Umbilical cord (tissue), 1 donor: ENCODE measurements at regions not wholly inside any gene's neighbourhood (a gene's known extent, or its start where the extent isn't known, plus 50 kb on each side); places are given as distances from the start of the nearest gene placed in this dataset.

Experiments used
- DNase-seq: peaks from one replicate; pipeline ENCODE4 v3.0.0-alpha.2; 2015; ENCODE audit warnings: low spot score

DNA sequence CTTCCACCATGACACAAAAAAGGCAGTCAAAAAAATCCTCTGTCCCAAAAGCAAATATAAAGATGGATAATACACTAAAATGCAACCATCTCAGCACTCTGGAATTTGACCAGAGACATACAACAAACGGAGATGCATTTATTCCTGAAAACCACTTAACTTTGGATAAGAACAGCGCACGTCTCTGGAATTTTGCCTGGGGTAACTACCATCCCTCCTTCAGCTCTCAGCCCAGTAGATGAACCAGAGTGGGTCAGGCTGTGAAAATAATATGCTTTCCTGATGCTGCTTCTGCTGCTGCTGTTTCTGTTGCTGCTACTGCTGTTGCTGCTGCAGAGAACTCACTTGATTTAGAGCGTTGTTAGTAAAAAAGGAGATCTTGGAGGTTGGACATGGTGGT, 133.8 kb upstream of the ACVR2A start:
- no peak for DNase-seq

DNA sequence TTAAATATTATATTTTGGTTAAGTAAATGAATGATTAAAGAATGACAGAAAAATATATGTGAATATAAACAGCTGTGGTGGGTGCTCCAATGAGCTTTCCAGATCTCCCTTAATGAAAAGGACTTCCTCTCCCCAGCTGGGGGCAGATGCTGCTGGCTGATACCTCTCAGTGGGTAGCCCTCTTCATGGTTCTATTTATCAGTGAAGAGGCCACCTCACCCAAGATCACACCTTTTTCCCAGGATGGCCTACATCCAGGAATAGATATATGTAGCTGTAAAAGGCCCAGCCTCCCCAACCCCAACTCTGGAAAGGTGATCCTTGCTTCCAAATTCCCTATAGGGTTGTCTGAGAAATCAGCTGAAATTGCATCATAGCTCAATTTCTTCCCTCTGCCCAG, 135.2 kb upstream of the ACVR2A start:
- no peak for DNase-seq

DNA sequence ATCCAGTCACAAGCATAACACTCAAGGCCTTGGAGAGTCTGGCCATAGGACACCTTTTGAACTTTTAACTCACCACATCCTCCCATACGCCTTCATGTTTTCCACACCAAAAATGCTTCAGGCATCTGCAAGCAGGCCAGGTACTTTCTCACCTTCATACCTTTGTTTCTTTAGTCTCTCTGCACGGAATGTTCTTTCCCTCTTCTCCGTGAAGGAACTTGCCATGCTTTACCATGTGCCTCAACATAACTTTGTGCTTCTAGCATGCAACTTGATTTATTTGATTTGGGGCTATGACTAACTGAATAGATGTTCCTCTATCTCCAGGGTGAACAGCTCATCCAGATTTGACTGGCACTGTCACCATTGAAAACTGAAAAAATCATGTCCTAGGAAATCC, 141.7 kb upstream of the ACVR2A start:
- no peak for DNase-seq

DNA sequence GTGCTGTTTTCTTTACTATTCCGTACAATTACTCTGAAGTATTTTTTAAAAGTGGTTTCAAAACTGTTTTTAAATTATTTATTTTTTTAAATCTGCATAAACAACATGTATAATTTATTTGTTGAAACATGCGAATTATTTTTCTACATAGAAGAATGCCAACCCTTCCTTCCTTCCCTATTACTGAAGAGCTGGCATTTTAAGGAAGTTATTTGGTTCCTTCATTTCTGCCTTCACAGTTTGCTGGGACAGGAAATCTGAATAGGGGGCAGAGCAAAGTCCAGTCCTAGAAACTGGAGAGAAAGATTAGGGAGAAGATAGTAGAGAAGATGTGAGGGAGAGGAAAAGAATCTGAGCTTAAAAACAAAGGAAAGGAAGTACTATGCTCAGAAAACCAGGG, 146.7 kb upstream of the ACVR2A start:
- no peak for DNase-seq

DNA sequence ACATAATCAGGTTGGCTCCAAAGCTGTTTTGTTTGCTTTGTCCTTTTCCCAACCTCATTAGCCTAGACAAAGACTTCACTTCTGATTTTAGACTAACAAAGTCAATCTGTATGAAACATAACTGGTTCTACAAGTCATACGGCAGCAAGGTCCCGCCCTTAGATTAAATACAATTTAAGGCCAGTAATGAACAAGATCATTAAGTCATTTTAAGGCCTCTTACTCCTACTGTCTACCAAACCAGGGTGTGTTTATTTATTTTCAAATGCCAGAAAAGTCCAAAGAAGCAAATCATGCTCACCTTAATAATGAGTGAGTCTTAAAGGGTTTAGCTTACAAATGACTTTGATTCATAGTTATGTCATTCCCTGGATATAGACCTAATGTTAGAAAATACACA, 148.4 kb upstream of the ACVR2A start:
- no peak for DNase-seq

DNA sequence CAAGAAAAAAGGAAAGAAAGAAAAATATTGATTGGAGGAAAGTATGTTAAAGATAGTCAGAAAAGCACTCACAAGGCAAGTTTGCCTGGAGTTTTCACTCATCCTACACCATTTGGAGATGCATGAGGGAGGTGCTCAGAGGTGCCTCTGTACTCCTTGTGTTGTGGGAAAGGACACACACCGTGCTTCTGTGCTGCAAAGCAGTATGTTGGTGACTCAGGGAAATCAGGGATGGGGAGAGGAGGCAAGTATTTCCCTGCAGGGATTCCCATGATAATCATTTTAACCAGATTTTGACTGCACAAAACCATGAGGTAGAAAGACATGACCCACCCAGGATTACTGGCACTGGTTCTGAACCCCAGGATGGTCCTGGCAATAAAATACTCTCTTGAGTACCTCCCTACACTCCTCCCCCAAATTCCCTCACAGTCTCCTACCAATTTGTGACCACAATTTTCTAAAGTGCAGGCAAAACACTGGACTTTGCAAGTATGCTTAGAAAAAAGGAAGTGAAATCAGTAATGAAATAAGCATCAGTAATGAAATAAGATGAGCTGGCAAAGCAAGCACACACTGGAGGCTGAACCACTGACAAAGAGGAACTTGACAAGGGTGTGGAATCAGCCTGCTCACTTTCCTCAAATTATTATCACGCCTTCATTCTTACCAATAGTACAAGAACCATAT, 155.5 kb upstream of the ACVR2A start:
- DNase-seq, result peak; percentile 19

DNA sequence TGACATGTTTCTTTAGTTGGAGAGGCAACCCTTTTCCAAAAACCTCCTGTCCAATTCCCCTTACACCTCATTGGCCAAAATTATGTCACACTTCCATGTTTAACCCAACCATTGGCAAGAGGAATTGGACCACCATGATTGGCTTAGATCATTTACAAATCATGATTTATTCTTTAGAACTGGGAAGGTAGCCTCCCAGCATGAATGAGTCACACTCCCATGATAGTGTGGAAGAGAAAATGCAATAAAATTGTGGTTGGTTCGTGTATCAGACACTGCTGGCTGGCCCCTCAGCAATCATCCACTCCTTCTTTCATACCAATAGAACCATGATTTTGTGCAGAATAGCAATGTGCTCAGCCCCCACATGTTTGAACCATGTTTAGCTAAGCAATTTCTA, 156.6 kb upstream of the ACVR2A start:
- no peak for DNase-seq

DNA sequence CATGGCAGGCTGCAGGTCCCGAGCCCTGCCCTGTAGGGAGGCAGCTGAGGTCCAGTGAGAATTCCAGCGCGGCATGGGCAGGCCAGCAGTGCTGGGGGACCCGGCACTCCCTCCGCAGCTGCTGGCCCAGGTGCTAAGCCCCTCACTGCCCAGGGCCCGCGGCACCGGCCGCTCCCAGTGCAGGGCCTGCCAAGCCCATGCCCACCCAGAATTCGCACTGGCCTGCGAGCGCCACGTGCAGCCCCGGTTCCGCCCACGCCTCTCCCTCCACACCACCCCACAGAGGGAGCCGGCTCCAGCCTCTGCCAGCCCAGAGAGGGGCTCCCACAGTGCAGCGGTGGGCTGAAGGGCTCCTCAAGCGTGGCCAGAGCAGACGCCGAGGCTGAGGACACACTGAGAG, 158.5 kb upstream of the ACVR2A start:
- DNase-seq, result no peak

DNA sequence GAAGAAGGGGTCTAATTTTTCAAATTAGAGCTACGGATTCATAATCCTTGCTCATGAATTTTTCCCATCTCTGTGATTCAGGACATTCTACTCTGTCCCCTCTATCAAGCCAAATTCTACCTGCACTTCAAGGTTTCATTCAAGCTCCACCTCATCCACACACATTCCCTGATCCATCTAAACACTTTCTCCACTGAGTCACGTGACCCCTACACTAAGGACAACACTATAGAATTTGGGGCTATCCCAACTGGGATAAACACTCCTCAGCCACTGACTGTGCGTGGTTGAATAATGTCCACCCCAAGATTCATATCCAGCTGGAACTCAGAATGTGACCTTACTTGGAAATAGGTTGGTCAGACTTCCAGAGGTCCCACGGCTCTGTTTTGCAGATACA, 159.9 kb upstream of the ACVR2A start:
- no peak for DNase-seq

DNA sequence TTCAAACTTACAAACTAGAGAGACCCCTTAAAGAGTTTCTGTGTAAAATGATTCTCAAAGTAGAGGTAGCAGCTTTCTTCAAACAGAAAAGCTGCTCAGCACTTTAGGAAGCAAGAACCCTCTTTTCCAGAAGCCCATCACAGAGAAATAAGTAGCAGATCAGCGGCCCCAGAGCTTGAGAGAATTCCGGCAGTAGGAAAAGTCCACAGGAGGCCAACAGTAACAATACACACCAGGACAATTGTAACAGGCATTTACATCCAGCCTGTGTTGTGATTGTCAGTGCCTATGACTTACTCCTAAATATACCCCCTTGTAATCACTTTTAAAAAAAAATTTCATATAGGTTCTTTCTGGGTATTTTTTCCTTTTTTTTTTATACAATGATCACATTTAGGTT, 161.4 kb upstream of the ACVR2A start:
- DNase-seq, result no peak

DNA sequence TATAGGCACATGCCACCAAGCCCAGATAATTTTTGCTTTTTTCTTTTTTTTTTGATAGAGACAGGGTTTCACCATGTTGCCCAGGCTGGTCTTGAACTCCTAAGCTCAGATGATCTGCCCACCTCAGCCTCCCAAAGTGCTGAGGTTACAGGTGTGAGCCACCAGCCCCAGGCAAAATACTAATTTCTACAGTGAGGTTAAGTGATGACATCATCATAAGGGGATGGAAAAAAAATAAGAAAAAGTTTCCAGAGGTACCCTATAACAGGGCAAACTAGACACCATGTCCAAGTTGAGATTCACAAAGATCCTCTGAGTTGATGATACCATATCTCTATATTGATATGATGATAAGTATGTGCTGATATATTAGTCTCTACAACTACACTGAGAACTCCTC, 163.7 kb upstream of the ACVR2A start:
- DNase-seq, result no peak

DNA sequence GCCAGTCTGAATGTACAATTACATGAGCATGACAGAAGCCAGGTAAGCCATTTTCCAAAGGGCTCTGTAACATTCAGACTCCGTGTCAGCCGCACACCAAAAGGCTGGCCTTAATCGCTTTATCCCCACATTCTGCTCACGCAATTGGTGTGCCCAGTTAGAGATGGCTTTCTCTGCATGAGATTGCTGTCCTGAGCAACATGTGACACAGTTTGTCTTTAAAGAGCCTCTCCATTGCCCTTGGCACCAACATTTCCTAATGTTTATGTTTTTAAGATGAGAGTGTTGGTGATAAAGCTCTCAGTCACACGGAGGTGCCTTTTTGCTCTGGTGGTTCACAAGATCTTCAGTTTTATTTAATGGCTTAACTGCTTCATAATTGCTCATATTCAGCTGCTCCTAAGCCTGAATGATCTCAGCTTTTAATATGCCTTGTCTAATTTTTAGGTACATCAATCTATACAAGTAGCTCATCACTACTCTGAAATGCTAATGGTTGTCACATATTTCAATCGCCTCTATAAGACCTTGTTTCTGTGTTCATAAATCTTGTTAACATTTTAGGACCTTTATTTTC, 164.8 kb upstream of the ACVR2A start:
- DNase-seq, result no peak

DNA sequence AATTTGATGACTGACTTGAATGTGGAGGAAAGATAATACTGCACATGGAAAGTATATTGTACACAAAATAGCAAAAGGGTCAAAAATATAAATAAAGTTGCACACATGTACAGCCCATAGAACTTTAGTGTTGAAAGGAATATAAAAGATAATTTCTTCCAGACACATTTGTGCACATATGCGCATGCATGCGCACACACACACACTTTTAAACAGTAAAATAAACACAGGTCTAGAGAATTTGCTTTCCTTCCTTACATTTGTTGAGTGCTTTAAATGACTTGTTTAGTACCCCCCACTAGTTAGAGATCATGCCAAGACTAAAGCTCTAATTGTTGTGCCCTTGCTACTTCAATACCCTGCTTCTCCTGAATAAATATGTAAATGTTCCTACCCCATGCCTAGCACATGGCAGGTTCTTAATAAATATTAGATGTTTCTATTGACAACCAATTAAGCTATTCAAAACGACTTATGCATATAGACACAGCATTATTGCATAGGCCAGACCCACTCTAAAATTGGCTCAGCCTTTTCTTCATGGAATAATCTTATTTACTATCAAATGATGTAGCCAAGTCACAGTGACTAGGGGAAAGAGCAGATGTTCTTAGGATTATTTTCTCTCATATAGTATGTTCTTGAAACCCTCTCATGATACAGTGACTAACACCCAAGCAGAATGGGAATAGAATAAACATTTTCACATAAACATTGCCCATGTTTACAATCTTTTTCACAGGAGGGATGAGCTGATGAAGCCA, 165.5 kb upstream of the ACVR2A start:
- no peak for DNase-seq

DNA sequence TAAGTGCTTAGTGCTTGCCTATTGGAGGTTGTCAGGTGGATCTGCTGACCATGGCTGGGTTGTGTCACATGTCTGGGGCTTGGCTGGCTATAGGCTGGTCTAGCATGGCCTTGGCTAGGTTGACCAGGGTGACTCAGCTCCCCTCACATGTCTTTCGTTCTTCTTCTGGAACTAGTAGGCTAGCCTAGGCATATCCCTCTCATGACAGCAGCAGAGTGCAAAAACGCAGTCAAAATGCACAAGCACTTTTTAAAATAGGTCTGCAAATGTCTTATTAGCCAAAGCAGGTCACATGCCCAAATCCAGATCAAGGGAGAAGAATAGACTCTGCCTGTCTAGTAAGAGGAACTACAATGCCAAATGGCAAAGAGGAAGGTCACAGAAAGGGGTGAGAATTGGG, 179.7 kb upstream of the ACVR2A start:
- DNase-seq, result no peak

DNA sequence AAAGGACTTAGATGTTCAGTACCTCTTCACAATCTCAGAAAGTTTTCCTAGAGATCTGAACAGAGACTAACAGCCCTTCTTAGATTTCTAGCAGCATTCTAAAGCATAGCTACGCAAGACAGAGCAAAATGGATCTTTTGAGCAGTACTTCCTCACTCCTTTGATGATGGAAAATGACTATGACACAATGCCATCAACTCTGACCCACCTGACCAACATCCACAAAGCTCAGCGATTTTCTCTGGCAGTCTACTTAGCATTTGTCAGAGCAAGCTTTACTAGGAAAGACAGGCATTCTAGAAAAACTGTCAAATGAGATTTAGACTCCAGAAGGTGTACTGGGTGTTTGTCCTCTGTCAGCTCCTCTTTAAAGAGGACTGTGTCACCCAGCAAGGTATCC, 180.9 kb upstream of the ACVR2A start:
- no peak for DNase-seq

DNA sequence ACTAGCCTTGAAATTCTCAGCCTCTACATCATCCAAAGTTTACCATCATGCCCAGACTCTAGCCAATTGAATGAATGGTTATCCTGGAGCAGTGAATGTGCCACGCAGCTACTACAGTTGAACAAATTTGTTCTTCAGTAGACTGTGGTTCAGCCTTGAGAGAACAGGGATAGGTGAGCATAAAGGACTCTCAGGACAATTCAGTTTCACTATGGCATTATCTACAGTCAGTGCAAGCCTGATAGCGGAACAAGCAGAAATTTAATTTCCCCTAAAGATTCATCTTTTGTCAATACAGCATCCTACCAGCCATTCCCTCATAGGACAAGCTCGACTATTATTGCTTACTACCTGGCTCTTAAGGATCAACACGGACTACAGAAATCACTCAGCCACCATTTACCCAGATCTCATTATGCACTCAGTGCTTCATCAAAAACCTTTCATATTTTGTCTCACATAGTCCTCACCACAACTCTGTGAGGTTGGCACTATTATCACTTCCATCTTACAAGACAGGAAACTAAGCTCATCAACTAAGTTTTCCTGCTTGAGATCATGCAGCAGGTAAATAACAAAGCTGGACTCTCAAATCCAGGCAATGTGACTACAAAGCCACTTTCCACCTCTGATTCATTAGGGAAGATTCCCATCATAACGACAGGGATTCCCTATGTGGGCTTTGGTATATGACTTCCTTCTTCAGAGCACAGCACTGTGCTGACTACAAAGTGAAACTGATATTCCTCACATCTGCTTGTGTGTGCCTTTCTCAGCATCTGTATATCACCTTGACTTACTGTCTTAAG, 181.5 kb upstream of the ACVR2A start:
- DNase-seq, result no peak

DNA sequence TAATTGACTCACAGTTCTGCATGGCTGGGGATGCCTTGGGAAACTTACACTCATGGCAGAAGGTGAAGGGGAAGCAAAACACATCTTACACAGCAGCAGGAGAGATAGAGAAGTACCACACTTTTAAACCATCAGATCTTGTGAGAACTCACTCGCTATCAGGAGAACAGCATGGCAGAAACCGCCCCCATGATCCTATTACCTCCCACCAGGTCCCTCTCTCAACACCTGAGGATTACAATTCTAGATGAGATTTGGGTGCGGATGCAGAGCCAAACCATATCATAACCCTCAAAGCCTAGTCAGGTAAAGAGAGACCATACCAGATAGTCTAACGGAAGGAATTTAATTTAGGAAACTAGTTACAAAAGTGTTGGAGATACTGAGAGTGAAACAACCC, 182.6 kb upstream of the ACVR2A start:
- DNase-seq, result no peak

DNA sequence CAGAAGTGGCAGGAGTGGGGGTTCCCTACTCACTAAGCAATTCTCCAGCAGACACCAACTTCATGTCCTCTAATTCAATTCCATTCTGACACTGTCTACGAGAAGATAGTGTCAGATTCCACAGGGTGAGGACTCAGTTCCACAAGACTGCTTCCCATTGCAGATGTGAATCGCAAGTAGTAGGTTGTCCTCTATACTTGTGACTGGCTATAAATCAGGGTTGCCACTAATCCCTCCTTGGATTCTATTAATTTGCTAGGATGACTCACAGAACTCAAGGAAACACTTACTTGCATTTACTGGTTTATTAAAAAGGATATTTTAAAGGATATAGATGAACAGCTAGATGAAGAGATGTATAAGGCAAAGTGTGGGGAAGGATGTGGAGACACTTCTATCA, 184.1 kb upstream of the ACVR2A start:
- DNase-seq, result no peak

DNA sequence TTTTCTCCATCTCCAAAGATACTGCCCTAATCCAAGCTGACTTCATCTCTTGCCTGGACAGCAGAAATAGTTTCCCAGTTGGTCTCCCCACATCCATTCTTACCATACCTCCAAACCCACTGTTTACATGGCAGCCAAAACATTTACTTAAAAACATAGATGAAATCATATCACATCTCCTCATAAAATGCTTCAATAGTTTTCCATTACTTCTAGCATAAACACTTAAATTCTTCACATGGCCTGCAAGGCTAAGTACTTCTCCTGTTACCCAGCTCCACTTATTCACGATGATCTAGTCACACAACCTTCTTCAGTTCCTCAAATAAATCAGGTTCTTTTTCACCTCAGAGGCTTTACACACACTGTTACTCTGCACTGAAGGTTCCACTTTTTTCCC, 185.8 kb upstream of the ACVR2A start:
- no peak for DNase-seq

DNA sequence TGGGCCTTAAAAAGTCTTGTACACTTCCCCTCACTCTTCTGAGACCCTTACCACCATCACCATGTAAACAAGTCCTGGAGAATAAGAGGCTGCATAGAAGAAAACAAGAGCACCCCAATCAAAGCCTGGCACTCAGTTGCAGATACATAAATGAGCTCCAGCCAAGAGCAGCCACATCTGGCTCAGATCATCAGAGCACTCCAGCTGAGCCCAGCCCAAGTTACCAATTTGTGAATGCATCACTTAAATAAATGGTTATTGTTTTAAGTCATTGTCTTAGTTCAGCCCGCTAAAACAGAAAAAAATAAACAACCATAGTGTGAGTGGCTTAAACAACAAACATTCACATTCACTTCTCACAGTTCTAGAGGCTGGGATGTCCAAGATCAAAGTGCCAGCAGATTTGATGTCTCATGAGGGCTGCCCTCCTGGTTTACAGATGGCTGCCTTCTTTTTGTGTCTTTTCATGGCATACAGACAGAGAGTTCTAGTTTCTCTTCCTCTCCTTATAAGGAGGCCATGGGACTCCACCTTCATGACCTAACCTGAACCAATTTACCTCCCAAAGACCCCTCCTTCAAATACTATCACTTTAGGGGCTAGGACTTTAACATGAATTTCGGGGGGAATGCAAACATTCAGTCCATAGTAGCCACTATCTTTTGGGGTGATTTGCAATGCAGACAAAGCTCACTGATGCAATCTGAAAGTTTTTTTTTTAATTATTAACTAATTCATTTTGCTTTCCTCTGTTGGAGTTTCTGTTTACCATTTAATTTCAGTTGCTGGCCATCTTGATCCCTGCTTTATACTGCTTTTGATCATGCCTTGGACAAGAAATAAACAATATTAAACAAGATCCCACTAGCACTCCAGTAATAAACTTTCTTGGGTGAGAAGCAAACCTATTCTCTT, 187.5 kb upstream of the ACVR2A start:
- DNase-seq, result no peak

DNA sequence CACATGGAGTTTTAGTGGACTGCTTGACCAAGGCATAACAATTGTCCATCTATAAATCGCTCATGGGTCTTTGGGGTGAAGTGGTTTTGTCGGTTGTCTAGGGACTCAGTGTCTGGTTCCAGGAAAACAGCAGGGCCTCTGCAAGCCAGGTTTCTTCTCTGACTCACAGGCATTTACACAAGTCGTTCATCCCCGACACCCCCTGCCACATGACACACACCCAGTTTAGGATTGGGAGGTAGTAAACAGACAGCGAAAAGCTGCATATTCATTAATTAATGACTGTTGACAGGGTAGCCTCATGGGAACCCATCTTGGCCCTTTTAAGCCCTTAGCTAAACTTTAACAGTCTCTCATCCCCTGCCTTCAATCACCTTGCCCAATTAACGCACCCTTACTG, 194.8 kb upstream of the ACVR2A start:
- no peak for DNase-seq
